MM.1S (cell line): ENCODE measurements at regions not wholly inside any gene's neighbourhood (a gene's known extent, or its start where the extent isn't known, plus 50 kb on each side); places are given as distances from the start of the nearest gene placed in this dataset.

Source experiments
- DNase-seq: peaks from one replicate; pipeline ENCODE4 v3.0.0-alpha.2; 2015
- H2AFZ ChIP-seq: fragments of 300-600 bp; sonication (generic); 2 replicates; pipeline ENCODE4 v1.6.0; 2016; ENCODE audit warnings: antibody characterized with exemption, low read length
- H3F3A ChIP-seq: fragments of 300-600 bp; sonication (generic); 2 replicates; pipeline ENCODE4 v1.6.1; 2016; ENCODE audit warnings: mild to moderate bottlenecking, antibody characterized with exemption, low read length, moderate library complexity, mixed read lengths; ENCODE audit not compliant: insufficient read depth
- H3K27ac ChIP-seq: fragments of 300-600 bp; sonication (generic); 2 replicates; pipeline ENCODE4 v1.5.1; 2016; ENCODE audit warnings: mild to moderate bottlenecking, low read length
- H3K27me3 ChIP-seq: fragments of 300-600 bp; sonication (generic); replicated peaks from 2 replicates; pipeline ENCODE4 v1.6.0; 2016; ENCODE audit warnings: low read length; ENCODE audit not compliant: insufficient read depth
- H3K36me3 ChIP-seq: fragments of 300-600 bp; sonication (generic); replicated peaks from 2 replicates; pipeline ENCODE4 v1.6.1; 2016; ENCODE audit warnings: mild to moderate bottlenecking, low read length, mixed read lengths; ENCODE audit not compliant: insufficient read depth
- H3K4me1 ChIP-seq: fragments of 300-600 bp; sonication (generic); 2 replicates; pipeline ENCODE4 v1.6.1; 2016; ENCODE audit warnings: low read length, mixed read lengths
- H3K4me2 ChIP-seq: fragments of 300-600 bp; sonication (generic); 2 replicates; pipeline ENCODE4 v1.6.0; 2016; ENCODE audit warnings: low read depth, low read length
- H3K4me3 ChIP-seq: fragments of 300-600 bp; sonication (generic); 2 replicates; pipeline ENCODE4 v1.5.1; 2016; ENCODE audit warnings: low read length, mixed read lengths
- H3K79me2 ChIP-seq: fragments of 300-600 bp; sonication (generic); 2 replicates; pipeline ENCODE4 v1.6.1; 2016; ENCODE audit warnings: mixed run types, low read length, mixed read lengths
- H3K9ac ChIP-seq: fragments of 300-600 bp; sonication (generic); 2 replicates; pipeline ENCODE4 v1.6.1; 2016; ENCODE audit warnings: low read length, mixed read lengths
- H3K9me2 ChIP-seq: fragments of 300-600 bp; sonication (generic); replicated peaks from 2 replicates; pipeline ENCODE4 v1.6.1; 2016; ENCODE audit warnings: mild to moderate bottlenecking, low read length, mixed read lengths; ENCODE audit not compliant: insufficient read depth
- H3K9me3 ChIP-seq: fragments of 300-600 bp; sonication (generic); replicated peaks from 2 replicates; pipeline ENCODE4 v1.6.1; 2016; ENCODE audit warnings: mild to moderate bottlenecking, low read length, mixed read lengths; ENCODE audit not compliant: insufficient read depth
- H4K20me1 ChIP-seq: fragments of 300-600 bp; sonication (generic); 2 replicates; pipeline ENCODE4 v1.6.1; 2016; ENCODE audit warnings: mild to moderate bottlenecking, low read length, moderate library complexity, mixed read lengths; ENCODE audit not compliant: insufficient read depth
- CTCF ChIP-seq: fragments of 300-600 bp; sonication (generic); IDR thresholded peaks from 2 replicates; pipeline ENCODE4 v1.5.1; 2016; ENCODE audit warnings: antibody characterized with exemption, low read length, mixed read lengths
- EZH2 ChIP-seq: fragments of 300-600 bp; sonication (generic); optimal IDR thresholded peaks from 2 replicates; pipeline ENCODE3; 2017; ENCODE audit warnings: low read depth, mild to moderate bottlenecking, antibody characterized with exemption, low read length, mixed read lengths
- EZH2phosphoT487 ChIP-seq: fragments of 300-600 bp; sonication (generic); IDR thresholded peaks from 2 replicates; pipeline ENCODE4 v1.6.1; 2018; ENCODE audit warnings: antibody characterized with exemption, low read length

- H3K79me2 ChIP-seq: no peaks in the 10 kb centered on the region
- no peaks in the 10 kb centered on the region for H3K4me1 ChIP-seq
- H2AFZ ChIP-seq: no peak overlapping the region
- no peaks in the 10 kb centered on the region for H3K27me3 ChIP-seq
- H4K20me1 ChIP-seq: no peaks in the 10 kb centered on the region
- no peak overlapping the region for H3K4me2 ChIP-seq
- TF ChIP-seq CTCF (no peak), EZH2 (no peak), EZH2phosphoT487 (no peak)
- no peaks in the 10 kb centered on the region for H3K9me3 ChIP-seq
- H3K9me2 ChIP-seq: no peaks in the 10 kb centered on the region
- DNase-seq: no peak
- H3K36me3 ChIP-seq: no peaks in the 10 kb centered on the region
- no peaks in the 10 kb centered on the region for H3F3A ChIP-seq
- no peak overlapping the region for H3K27ac ChIP-seq
- H3K4me3 ChIP-seq: no peak overlapping the region
- no peak overlapping the region for H3K9ac ChIP-seq
Observed at GRCh38 chrX:94600077-94600476, 926.1 kb downstream of the FAM133A start.

DNA sequence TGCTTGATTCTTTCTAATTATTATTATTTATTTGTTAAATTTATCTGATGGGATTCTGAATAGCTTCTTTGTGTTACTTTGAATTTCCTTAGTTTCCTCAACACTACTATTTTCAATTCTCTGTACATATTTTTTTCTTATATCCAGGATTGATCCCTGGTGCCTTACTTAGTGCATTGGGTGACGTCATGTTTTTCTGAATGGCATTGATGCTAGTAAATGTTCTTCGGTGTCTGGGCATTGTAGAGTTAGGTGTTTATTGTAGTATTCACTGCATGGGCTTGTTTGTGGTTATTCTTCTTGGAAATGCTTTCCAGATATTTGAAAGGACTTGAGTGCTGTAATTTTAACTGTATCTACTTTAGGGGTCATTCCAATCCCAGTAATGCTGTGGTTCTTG lies 938.1 kb downstream of the FAM133A start:
- no peak overlapping the region for H3K4me2 ChIP-seq
- H4K20me1 ChIP-seq: no peaks in the 10 kb centered on the region
- H3K27me3 ChIP-seq: no peaks in the 10 kb centered on the region
- H3K4me1 ChIP-seq: no peaks in the 10 kb centered on the region
- TF ChIP-seq EZH2phosphoT487 (no peak), EZH2 (no peak), CTCF (no peak)
- H3K9me3 ChIP-seq: no peaks in the 10 kb centered on the region
- no peak overlapping the region for H2AFZ ChIP-seq
- H3F3A ChIP-seq: no peaks in the 10 kb centered on the region
- no peak overlapping the region for H3K4me3 ChIP-seq
- no peaks in the 10 kb centered on the region for H3K36me3 ChIP-seq
- H3K27ac ChIP-seq: no peak overlapping the region
- H3K9ac ChIP-seq: no peak overlapping the region
- no peak for DNase-seq
- no peaks in the 10 kb centered on the region for H3K79me2 ChIP-seq
- H3K9me2 ChIP-seq: no peaks in the 10 kb centered on the region

DNA sequence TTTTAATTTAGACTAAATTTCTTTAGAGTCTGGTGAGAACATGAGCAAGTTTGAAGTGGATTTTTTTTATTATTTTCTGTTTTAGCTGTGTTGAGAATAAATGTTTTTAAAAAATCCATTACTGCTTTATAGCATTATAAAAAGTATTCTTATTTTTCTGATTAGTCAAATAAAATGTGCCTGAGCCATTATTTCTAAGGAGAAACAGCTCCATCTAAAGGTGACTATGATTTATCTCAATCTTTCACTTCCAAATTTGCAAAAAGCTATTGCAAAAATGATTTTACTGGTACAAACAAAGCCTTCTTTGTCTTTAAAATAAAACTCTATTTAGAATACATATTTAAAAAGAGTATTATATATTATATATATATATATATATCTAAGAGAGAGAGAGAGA lies 959.2 kb downstream of the FAM133A start:
- H3K4me2 ChIP-seq: no peak overlapping the region
- no peaks in the 10 kb centered on the region for H3K9me3 ChIP-seq
- H3K9ac ChIP-seq: no peak overlapping the region
- H3K4me3 ChIP-seq: no peak overlapping the region
- no peaks in the 10 kb centered on the region for H4K20me1 ChIP-seq
- H3K4me1 ChIP-seq: no peaks in the 10 kb centered on the region
- no peaks in the 10 kb centered on the region for H3K27me3 ChIP-seq
- TF ChIP-seq CTCF: no peak
- no peak for TF ChIP-seq EZH2
- H3F3A ChIP-seq: no peaks in the 10 kb centered on the region
- H3K9me2 ChIP-seq: no peaks in the 10 kb centered on the region
- no peak overlapping the region for H3K27ac ChIP-seq
- H3K79me2 ChIP-seq: no peaks in the 10 kb centered on the region
- DNase-seq: no peak
- H3K36me3 ChIP-seq: no peaks in the 10 kb centered on the region
- no peak overlapping the region for H2AFZ ChIP-seq

DNA sequence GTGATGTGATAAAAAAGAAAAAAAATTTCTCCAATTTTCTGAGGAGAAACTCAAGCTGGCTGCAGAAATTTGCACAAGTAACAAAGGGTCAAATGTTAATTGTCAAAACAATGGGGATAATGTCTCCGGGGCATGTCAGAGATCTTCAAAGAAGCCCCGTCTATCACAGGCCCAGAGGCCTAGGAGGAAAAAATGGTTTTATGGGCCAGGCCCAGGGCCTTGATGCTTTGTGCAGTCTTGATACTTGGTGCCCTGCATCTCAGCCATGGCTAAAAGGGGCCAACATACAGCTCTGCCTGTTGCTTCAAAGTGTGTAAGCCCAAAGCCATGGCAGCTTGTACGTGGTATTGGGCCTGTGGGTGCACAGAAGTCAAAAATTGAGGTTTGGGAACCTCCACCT lies 961.0 kb downstream of the FAM133A start:
- no peak for TF ChIP-seq EZH2phosphoT487
- no peak for TF ChIP-seq CTCF
- no peak for TF ChIP-seq EZH2
- no peaks in the 10 kb centered on the region for H3K79me2 ChIP-seq
- no peaks in the 10 kb centered on the region for H3K9me2 ChIP-seq
- H3K4me2 ChIP-seq: no peak overlapping the region
- no peak overlapping the region for H3K27ac ChIP-seq
- H3K9ac ChIP-seq: no peak overlapping the region
- H3F3A ChIP-seq: no peaks in the 10 kb centered on the region
- H3K9me3 ChIP-seq: no peaks in the 10 kb centered on the region
- no peaks in the 10 kb centered on the region for H3K36me3 ChIP-seq
- H2AFZ ChIP-seq: no peak overlapping the region
- H3K4me3 ChIP-seq: no peak overlapping the region
- no peak for DNase-seq
- no peaks in the 10 kb centered on the region for H3K27me3 ChIP-seq
- no peaks in the 10 kb centered on the region for H3K4me1 ChIP-seq
- no peaks in the 10 kb centered on the region for H4K20me1 ChIP-seq
